H1 (cell line): ENCODE measurements at regions not wholly inside any gene's neighbourhood (a gene's known extent, or its start where the extent isn't known, plus 50 kb on each side); places are given as distances from the start of the nearest gene placed in this dataset.

Experiments used
- EGR1 ChIP-seq: IDR thresholded peaks from 2 replicates; pipeline ENCODE4 v1.6.1; 2011; ENCODE audit warnings: low read depth, low read length, borderline replicate concordance
- SIRT6 ChIP-seq: IDR thresholded peaks from one replicate; pipeline ENCODE4 v1.7.1; 2012; ENCODE audit warnings: low read length, inconsistent platforms
- TCF12 ChIP-seq: IDR thresholded peaks from 2 replicates; pipeline ENCODE4 v1.6.1; 2011; ENCODE audit warnings: low read depth, mild to moderate bottlenecking, low read length
- TF ChIP-seq, protein P1 (sequence below): IDR thresholded peaks from 2 replicates; pipeline ENCODE4 v1.6.1; 2012; ENCODE audit warnings: low read length, inconsistent platforms

DNA sequence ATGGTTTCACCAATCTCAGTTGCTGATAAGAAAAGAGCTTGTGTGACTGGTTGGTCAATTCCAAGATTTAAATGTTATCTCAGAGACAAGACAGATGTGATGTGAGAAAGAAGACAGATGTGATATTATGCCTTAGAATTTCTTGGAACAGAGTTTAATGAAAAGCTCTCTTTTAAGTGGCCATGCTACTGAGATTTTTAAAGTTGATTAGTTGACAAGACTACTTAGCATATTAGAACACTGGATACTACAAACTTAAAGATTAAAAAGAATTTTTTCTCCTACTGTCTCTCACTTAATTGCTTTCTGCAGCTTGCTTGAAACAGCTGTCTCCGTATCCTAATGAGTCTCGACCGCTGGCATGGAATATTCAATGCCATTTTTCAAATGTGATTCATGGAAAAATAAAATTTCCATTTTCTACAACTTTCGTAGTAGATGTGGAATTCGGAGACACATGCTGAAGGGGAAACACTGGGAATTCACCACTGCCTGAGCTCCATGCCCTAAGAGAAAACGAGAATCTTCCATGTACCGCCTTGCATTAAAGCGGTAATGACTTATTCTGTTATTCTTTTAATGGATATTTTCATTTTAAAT, 634.2 kb upstream of the SETBP1 start (continued):
- TF ChIP-seq, protein P1, sequence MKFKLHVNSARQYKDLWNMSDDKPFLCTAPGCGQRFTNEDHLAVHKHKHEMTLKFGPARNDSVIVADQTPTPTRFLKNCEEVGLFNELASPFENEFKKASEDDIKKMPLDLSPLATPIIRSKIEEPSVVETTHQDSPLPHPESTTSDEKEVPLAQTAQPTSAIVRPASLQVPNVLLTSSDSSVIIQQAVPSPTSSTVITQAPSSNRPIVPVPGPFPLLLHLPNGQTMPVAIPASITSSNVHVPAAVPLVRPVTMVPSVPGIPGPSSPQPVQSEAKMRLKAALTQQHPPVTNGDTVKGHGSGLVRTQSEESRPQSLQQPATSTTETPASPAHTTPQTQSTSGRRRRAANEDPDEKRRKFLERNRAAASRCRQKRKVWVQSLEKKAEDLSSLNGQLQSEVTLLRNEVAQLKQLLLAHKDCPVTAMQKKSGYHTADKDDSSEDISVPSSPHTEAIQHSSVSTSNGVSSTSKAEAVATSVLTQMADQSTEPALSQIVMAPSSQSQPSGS, result no peak
- no peak for TF ChIP-seq TCF12
- no peak for TF ChIP-seq EGR1
- no peak for TF ChIP-seq SIRT6
